Heart right ventricle (tissue), 16 donors: ENCODE measurements at regions not wholly inside any gene's neighbourhood (a gene's known extent, or its start where the extent isn't known, plus 50 kb on each side); places are given as distances from the start of the nearest gene placed in this dataset.
"Not testable (repeated sequence)": the region's sequence is repeated elsewhere in the genome, so short reads cannot be mapped to it uniquely, and the experiment has no call there.

ENCODE experiments used
- ATAC-seq, 8 donors: fragments of 200-7000 bp; cut with Tn5 transposase; one replicate each; pipeline ENCODE4 v1.9.1; 2020; ENCODE audit warnings: mild to moderate bottlenecking in 8 of 8, moderate library complexity in 8 of 8, moderate number of reproducible peaks in 1 of 8
- DNase-seq, 2 donors: peaks; one replicate each; pipeline ENCODE4 v3.0.0-alpha.2; 2020
- H3K27ac ChIP-seq, 10 donors: fragments of 200-600 bp; sonication (generic) in 2 of 10; one replicate each; pipeline versions ENCODE4 v1.5.0 to v1.8.0; 2020 to 2022; ENCODE audit warnings: mild to moderate bottlenecking in 3 of 10
- H3K27me3 ChIP-seq, 7 donors: fragments of 200-600 bp; one replicate each; pipeline ENCODE4 v1.8.0; 2021 to 2022; ENCODE audit warnings: mild to moderate bottlenecking in 2 of 7
- H3K36me3 ChIP-seq, 9 donors: fragments of 200-600 bp; sonication (generic) in 1 of 9; one replicate each; pipeline versions ENCODE4 v1.5.0 to v1.8.0; 2020 to 2022; ENCODE audit warnings: mild to moderate bottlenecking in 2 of 9
- H3K4me1 ChIP-seq, 9 donors: fragments of 200-600 bp; sonication (generic) in 1 of 9; one replicate each; pipeline versions ENCODE4 v1.5.0 to v1.8.0; 2020 to 2022; ENCODE audit warnings: mild to moderate bottlenecking in 4 of 9
- H3K4me3 ChIP-seq, 10 donors: fragments of 200-600 bp; sonication (generic) in 2 of 10; one replicate each; pipeline versions ENCODE4 v1.5.0 to v1.8.0; 2020 to 2022; ENCODE audit warnings: mild to moderate bottlenecking in 7 of 10, moderate library complexity in 2 of 10
- H3K9me3 ChIP-seq, 11 donors: fragments of 200-600 bp in 10 of 11; sonication (generic) in 2 of 11; one replicate each; pipeline versions ENCODE4 v1.5.0 to v1.8.0; 2013 to 2022; ENCODE audit warnings: mild to moderate bottlenecking in 2 of 11, control low read depth in 1 of 11, moderate library complexity in 1 of 11
- CTCF ChIP-seq, 9 donors: fragments of 200-600 bp; sonication (generic) in 2 of 9; IDR thresholded peaks; one replicate each; pipeline versions ENCODE4 v1.5.0 to v1.8.0; 2021 to 2022; ENCODE audit warnings: antibody characterized with exemption in 9 of 9, mild to moderate bottlenecking in 5 of 9, moderate library complexity in 1 of 9
- WGBS, 2 donors: extraction: QIAGEN DNeasy Blood & Tissue Kit; methylation state at CpG; one replicate each; pipeline ENCODE4 v1.1.7; 2013; ENCODE audit warnings: inconsistent platforms in 1 of 2; 5-methylcytosine and 5-hydroxymethylcytosine counted together
- intact Hi-C, 10 donors: fragments of 100-400 bp; cut with DNase I; formaldehyde crosslinking; loops; one replicate each; pipeline versions ENCODE4 v1.11.1 to v1.14.2; 2022
- donor health status: Arrhythmogenic right ventricular cardiomyopathy.
- donor health status: ischemic (EF 13 %, LVEDD 7.1; RV severe dilation, severe dysfunction).
- donor health status: healthy with polysubstance abuse.
- donor health status: DM: no; HTN: yes; CAD: no.
- donor health status: DM: no; HTN: no; CAD: no.
- donor health status: ischemic (EF 25% LVEDD 6.9; RV normal size, moderate dysfunction).
- donor health status: ischemic (EF 25% LVEDD 5.7; RV mildly dilated, moderate dysfunction).
- donor health status: healthy.
- donor health status: DM: yes; HTN: yes; CAD: no.
- donor health status: Ischemic cardiomyopathy.
- donor health status: ischemic (EF 35%, LVEDD 5.7; RV mildly dilated, moderate dysfunction).
- donor health status: nonischemic (EF 11% LVEDD 7.7; RV severe dilation, severe dysfunction).
- donor health status: DM: yes; HTN: yes; CAD: no.
- donor health status: PGD.
- donor health status: ischemic (EF 29% LVEDD 5.4; RV normal size, mild dysfunction).
- donor health status: nonischemic (EF 23%, LVEDD 6.1; RV moderate dilation, normal function).

- peaks cover 0 to 59% (median 20%) of the 10 kb centered on the region in 7 donors for H3K27me3 ChIP-seq
- H3K4me1 ChIP-seq: no peaks in the 10 kb centered on the region
- WGBS, 2 donors: 48 to 49% methylated on average over 4 of the region's 4 CpGs
- DNase-seq (no peak), ATAC-seq (no peak)
- no peaks in the 10 kb centered on the region for H3K9me3 ChIP-seq
- no peaks in the 10 kb centered on the region for H3K36me3 ChIP-seq
- no peak overlapping the region for H3K27ac ChIP-seq
- no peak overlapping the region for H3K4me3 ChIP-seq
- intact Hi-C loops: no loop called here
- no peak for TF ChIP-seq CTCF (IDR thresholded peaks at IDR 0.05)
Observed at GRCh38 chr15:60162968-60163355, 158.9 kb downstream of the FOXB1 start.

GRCh38 chr15:60165111-60165510 lies 161.0 kb downstream of the FOXB1 start:
- ATAC-seq (no peak), DNase-seq (no peak)
- intact Hi-C loops: no loop called here
- 80 to 81% methylated on average over 3 of the region's 3 CpGs for WGBS, 2 donors
- no peak for TF ChIP-seq CTCF (IDR thresholded peaks at IDR 0.05)
- Histone ChIP-seq H3K9me3 (no peaks in the 10 kb centered on the region), H3K27ac (no peak overlapping the region), H3K27me3 (peaks cover 0 to 38% (median 12%) of the 10 kb centered on the region in 7 donors), H3K4me1 (no peaks in the 10 kb centered on the region), H3K36me3 (no peaks in the 10 kb centered on the region), H3K4me3 (no peak overlapping the region)

GRCh38 chr15:60172143-60172542 lies 168.0 kb downstream of the FOXB1 start:
- Histone ChIP-seq H3K36me3 (no peaks in the 10 kb centered on the region), H3K27ac (no peak overlapping the region), H3K4me1 (no peaks in the 10 kb centered on the region), H3K27me3 (peaks cover 0 to 27% (median 5%) of the 10 kb centered on the region in 7 donors), H3K9me3 (no peaks in the 10 kb centered on the region), H3K4me3 (no peak overlapping the region)
- TF ChIP-seq CTCF (IDR thresholded peaks at IDR 0.05): no peak
- 30 to 40% methylated on average over 1 of the region's 1 CpG for WGBS, 2 donors
- DNase-seq (no peak), ATAC-seq (no peak)
- intact Hi-C loops: loop anchor here in 3 of 10 donors (10.0 kb wide), 3 partner anchors 417 to 477 kb away; no protein-coding TSS in a partner anchor

GRCh38 chr15:60179786-60180391 lies 175.8 kb downstream of the FOXB1 start:
- Histone ChIP-seq H3K27me3 (peaks cover 0 to 36% (median 12%) of the 10 kb centered on the region in 7 donors), H3K27ac (no peak overlapping the region), H3K4me1 (no peaks in the 10 kb centered on the region), H3K9me3 (no peaks in the 10 kb centered on the region), H3K4me3 (no peak overlapping the region), H3K36me3 (no peaks in the 10 kb centered on the region)
- ATAC-seq (no peak), DNase-seq (no peak)
- TF ChIP-seq CTCF (IDR thresholded peaks at IDR 0.05): peak; percentile 47 to 91 (median 78)
- intact Hi-C loops: loop anchor here in 9 of 10 donors (5.0 to 10.0 kb wide), 8 partner anchors 55 to 485 kb away; no protein-coding TSS in a partner anchor
- 61 to 74% methylated on average over 2 of the region's 2 CpGs for WGBS, 2 donors

GRCh38 chr15:60181957-60182356 lies 177.8 kb downstream of the FOXB1 start:
- intact Hi-C loops: loop anchor here in 6 of 10 donors (5.0 to 10.0 kb wide), 5 partner anchors 57 to 485 kb away; no protein-coding TSS in a partner anchor
- H3K27ac ChIP-seq, ATAC-seq, H3K36me3 ChIP-seq, H3K9me3 ChIP-seq, H3K4me3 ChIP-seq, H3K4me1 ChIP-seq, DNase-seq: not testable (repeated sequence)
- 87 to 91% methylated on average over 11 of the region's 11 CpGs for WGBS, 2 donors
- H3K27me3 ChIP-seq: peaks cover 0 to 34% (median 15%) of the 10 kb centered on the region in 7 donors
